Tibial artery (tissue), 4 donors: ENCODE measurements at regions not wholly inside any gene's neighbourhood (a gene's known extent, or its start where the extent isn't known, plus 50 kb on each side); places are given as distances from the start of the nearest gene placed in this dataset.
"Not testable (repeated sequence)": the region's sequence is repeated elsewhere in the genome, so short reads cannot be mapped to it uniquely, and the experiment has no call there.

Experiments used
- DNase-seq, 2 donors: peaks; one replicate each; pipeline ENCODE4 v3.0.0-alpha.2; 2019
- H3K27ac ChIP-seq, 2 donors: fragments of 200-600 bp; sonication (generic) in 1 of 2; 1 replicate in 1 of 2; 2 replicates in 1 of 2; pipeline ENCODE4 v1.5.1; 2018 to 2019; ENCODE audit warnings: mild to moderate bottlenecking in 1 of 2
- H3K27me3 ChIP-seq, 2 donors: fragments of 200-600 bp; sonication (generic) in 1 of 2; one replicate each; pipeline versions ENCODE4 v1.5.1 to v1.6.0; 2016 to 2019
- H3K36me3 ChIP-seq, 3 donors: fragments of 200-600 bp; sonication (generic) in 2 of 3; one replicate each; pipeline ENCODE4 v1.5.1; 2016 to 2019; ENCODE audit warnings: mild to moderate bottlenecking in 2 of 3
- H3K4me1 ChIP-seq, 4 donors: fragments of 200-600 bp; sonication (generic) in 2 of 4; 1 replicate in 3 of 4; 2 replicates in 1 of 4; pipeline ENCODE4 v1.5.1; 2016 to 2019
- H3K4me3 ChIP-seq, 2 donors: fragments of 200-600 bp; sonication (generic) in 1 of 2; 1 replicate in 1 of 2; 2 replicates in 1 of 2; pipeline ENCODE4 v1.5.1; 2018 to 2019; ENCODE audit warnings: mild to moderate bottlenecking in 2 of 2
- H3K9me3 ChIP-seq, 3 donors: fragments of 200-600 bp; sonication (generic) in 1 of 3; one replicate each; pipeline ENCODE4 v1.5.1; 2016 to 2019
- intact Hi-C: fragments of 100-400 bp; cut with DNase I; formaldehyde crosslinking; loops from one replicate; pipeline ENCODE4 v1.15.0; 2023; ENCODE audit warnings: low total_unique reads
- TF ChIP-seq, protein P1 (sequence below), 2 experiments: fragments of 200-600 bp in 1 of 2; fragments of 450-650 bp in 1 of 2; IDR thresholded peaks; one replicate each; pipeline ENCODE4 v1.5.1; 2017 to 2019; ENCODE audit warnings: antibody characterized with exemption in 2 of 2, mild to moderate bottlenecking in 1 of 2, moderate library complexity in 1 of 2

DNA sequence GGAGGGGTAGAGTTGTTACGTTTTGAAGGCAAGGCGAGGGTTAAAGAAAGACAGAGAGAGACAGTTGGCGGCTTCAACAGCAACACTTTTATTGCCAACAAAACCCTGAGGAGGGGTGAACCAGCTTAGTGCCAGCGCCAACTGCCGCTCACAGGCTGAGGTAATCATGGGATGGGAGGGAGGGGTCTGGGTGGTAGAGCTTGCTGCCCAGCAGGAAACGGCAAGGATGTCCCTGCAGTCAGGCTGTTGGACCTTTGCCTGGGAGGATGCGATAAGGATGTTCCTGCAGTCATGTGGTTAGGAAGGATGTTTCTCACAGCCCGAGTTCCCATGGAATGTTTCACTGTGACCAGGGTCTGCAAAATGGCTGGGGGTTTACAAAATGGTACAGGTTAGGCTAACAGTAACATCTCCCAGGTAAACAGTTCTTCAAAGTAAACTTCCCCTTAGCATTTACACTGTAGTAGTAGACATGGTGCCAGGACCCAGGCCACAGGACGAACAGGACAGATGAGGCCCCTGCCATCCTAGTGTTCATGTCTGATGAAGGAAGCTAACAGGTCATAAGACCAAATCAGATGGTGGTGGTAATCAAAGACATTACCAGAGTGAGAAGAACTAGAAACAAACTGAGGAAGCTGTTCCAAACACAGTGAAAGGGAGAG is 647.3 kb upstream of the DEFB115 start:
- TF ChIP-seq, protein P1, sequence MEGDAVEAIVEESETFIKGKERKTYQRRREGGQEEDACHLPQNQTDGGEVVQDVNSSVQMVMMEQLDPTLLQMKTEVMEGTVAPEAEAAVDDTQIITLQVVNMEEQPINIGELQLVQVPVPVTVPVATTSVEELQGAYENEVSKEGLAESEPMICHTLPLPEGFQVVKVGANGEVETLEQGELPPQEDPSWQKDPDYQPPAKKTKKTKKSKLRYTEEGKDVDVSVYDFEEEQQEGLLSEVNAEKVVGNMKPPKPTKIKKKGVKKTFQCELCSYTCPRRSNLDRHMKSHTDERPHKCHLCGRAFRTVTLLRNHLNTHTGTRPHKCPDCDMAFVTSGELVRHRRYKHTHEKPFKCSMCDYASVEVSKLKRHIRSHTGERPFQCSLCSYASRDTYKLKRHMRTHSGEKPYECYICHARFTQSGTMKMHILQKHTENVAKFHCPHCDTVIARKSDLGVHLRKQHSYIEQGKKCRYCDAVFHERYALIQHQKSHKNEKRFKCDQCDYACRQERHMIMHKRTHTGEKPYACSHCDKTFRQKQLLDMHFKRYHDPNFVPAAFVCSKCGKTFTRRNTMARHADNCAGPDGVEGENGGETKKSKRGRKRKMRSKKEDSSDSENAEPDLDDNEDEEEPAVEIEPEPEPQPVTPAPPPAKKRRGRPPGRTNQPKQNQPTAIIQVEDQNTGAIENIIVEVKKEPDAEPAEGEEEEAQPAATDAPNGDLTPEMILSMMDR (IDR thresholded peaks at IDR 0.05): no peak
- Histone ChIP-seq H3K9me3 (no peaks in the 10 kb centered on the region), H3K27ac (no peak overlapping the region), H3K27me3 (peaks cover 0 to 3% of the 10 kb centered on the region in 2 donors), H3K4me3 (no peak overlapping the region), H3K36me3 (no peaks in the 10 kb centered on the region), H3K4me1 (no peaks in the 10 kb centered on the region)
- DNase-seq: no peak
- intact Hi-C loops: no loop called here

DNA sequence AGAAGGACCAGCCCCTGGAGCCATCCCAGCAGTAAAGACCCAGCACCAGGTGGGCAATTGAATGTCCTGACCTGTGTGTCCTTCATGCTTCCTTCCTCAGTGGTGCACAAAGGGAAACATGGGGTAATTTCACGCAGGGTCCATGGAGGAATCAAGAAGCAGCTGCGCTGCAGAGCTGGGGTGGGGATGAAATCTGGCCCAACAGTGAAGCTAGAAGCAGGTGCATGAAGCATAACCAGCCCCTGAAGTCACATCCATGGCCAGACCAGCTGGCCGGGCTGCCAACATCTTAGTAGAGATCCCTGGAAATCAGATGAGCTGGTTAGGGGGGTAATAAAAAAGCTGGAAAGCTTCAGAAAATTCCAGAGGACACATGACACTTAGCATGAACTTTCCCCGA is 646.7 kb upstream of the DEFB115 start:
- TF ChIP-seq, protein P1 (IDR thresholded peaks at IDR 0.05): no peak
- Histone ChIP-seq H3K4me3 (no peak overlapping the region), H3K9me3 (no peaks in the 10 kb centered on the region), H3K36me3 (no peaks in the 10 kb centered on the region), H3K4me1 (no peaks in the 10 kb centered on the region), H3K27ac (no peak overlapping the region), H3K27me3 (peaks cover 0 to 3% of the 10 kb centered on the region in 2 donors)
- DNase-seq: no peak
- intact Hi-C loops: no loop called here

DNA sequence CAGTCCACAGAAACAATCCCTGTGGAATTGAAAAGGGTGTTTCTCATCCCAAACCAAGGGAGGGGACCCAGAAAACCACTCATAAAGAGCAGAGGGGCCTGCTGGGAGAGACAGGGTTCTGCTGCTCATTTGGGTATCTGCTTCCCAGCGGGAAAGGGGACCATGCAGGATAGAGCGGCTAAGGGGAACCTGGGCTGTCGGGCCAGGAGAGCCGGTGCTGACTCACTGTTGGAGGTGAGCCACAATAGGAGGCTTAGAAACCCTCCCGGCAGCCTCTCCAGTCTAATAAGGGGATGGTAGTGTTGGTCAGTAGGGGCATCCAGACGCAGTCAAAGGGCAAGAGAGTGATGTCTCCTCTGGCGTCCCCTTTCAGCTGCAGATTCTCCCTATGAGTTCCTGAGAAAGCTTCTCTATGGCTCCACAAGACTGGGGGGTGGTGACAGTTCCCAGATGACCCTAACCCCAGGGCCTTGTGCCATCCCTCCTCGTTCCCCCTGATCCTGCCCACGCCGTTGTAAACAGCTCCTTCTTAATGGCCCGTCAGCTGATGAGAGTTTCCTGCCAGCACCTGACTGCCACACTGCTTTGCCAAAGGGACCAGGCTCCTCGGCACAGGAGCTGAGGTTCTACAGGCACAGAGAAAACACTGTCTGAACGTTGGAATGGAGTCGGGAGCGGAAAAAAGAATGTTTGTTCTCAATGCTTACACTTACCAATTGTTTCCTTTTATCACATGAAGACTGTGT is 646.1 kb upstream of the DEFB115 start:
- H3K4me3 ChIP-seq: no peak overlapping the region
- DNase-seq: no peak
- TF ChIP-seq, protein P1 (IDR thresholded peaks at IDR 0.05): no peak
- H3K4me1 ChIP-seq: no peaks in the 10 kb centered on the region
- H3K9me3 ChIP-seq: no peaks in the 10 kb centered on the region
- intact Hi-C loops: no loop called here
- peaks cover 0 to 3% of the 10 kb centered on the region in 2 donors for H3K27me3 ChIP-seq
- H3K27ac ChIP-seq: no peak overlapping the region
- no peaks in the 10 kb centered on the region for H3K36me3 ChIP-seq

DNA sequence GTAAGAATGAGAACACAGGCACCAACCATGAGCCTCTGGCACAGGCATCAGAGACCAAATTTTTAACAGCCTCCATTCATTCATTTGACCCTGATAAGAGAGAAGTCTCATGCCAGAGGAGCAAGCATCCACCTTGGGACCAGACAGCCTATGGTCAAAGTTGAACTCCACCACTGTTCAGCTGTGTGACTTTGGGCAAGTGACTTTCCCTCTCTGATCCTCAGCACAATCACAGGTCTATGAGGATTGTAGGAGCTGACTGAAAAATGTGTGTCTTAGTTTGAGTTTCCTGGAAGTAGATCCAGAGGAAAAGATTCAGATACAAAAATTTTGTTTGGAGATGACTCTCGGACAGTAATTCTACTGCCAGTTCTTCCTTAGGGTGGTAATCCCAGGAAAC is 645.1 kb upstream of the DEFB115 start:
- H3K27me3 ChIP-seq: peaks cover 0 to 3% of the 10 kb centered on the region in 2 donors
- no peaks in the 10 kb centered on the region for H3K36me3 ChIP-seq
- intact Hi-C loops: no loop called here
- TF ChIP-seq, protein P1 (IDR thresholded peaks at IDR 0.05): no peak
- H3K4me3 ChIP-seq: no peak overlapping the region
- no peaks in the 10 kb centered on the region for H3K4me1 ChIP-seq
- DNase-seq: no peak
- H3K27ac ChIP-seq: no peak overlapping the region
- no peaks in the 10 kb centered on the region for H3K9me3 ChIP-seq

DNA sequence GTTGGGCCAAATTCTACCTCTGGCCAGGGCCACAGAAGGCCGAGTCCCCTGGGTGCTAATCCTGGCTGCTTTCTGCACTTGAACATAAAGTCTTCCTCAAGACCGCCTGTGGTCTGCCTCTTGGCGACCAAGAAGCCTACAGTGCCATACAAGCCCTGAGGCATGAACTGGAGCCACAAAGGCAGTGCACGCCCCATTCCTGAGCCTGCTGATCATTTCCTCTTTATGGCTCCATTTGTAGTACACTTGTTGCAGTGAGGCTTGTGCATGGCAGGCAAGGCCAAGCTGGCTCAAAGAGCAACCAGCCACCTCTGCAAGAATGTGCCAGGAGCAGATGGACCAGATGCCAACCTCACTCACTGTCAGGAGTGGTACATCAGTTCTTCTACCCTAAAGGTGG is 636.1 kb upstream of the DEFB115 start:
- intact Hi-C loops, H3K27me3 ChIP-seq, DNase-seq, H3K4me1 ChIP-seq, H3K27ac ChIP-seq, H3K4me3 ChIP-seq, H3K9me3 ChIP-seq, H3K36me3 ChIP-seq: not testable (repeated sequence)

DNA sequence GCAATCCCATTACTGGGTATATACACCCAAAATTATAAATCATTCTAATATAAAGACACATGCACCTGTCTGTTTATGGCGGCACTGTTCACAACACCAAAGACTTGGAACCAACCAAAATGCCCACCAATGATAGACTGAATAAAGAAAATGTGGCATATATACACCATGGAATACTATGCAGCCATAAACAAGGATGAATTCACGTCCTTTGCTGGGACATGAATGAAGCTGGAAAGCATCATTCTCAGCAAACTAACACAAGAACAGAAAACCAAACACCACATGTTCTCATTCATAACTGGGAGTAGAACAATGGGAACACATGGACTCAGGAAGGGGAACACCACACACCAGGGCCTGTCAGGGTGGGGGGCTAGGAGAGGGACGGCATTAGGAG is 633.2 kb upstream of the DEFB115 start:
- H3K9me3 ChIP-seq, H3K27me3 ChIP-seq, DNase-seq, H3K4me3 ChIP-seq, intact Hi-C loops, H3K4me1 ChIP-seq, H3K27ac ChIP-seq, H3K36me3 ChIP-seq: not testable (repeated sequence)

DNA sequence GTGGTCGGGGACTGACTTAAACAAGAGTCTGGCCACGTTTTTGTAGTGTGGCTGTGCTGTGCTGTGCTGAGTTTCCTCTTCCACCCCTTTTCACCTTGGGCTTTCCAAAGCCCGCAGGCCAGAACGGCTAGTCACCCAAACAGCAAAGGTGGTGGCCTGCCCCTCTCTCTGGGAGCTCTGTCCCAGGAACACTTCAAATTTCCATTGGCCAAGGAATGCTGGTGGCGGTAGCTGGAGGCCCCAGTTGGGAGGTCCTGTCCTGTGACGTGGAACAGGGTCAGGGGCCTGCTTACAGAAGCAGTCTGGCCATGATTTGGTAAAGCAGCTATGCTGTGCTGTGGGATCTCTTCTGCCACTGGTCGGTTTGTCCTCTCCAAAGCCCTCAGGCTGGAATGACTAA is 628.1 kb upstream of the DEFB115 start:
- DNase-seq, intact Hi-C loops: not testable (repeated sequence)

More for the DNA sequence above, 628.1 kb upstream of the DEFB115 start:
- H3K4me3 ChIP-seq, H3K27me3 ChIP-seq, H3K36me3 ChIP-seq, H3K4me1 ChIP-seq, H3K27ac ChIP-seq, H3K9me3 ChIP-seq: not testable (repeated sequence)
